ENCODE measurements at regions not wholly inside any gene's neighbourhood (a gene's known extent, or its start where the extent isn't known, plus 50 kb on each side); places are given as distances from the start of the nearest gene placed in this dataset.

- Histone ChIP-seq H3K4me3 (ENCODE audit: low read length in 3 of 3) (no peak overlapping the region), H3K27me3 (ENCODE audit: control insufficient read depth in 3 of 3, insufficient read depth in 3 of 3, low read length in 3 of 3) (peaks cover 0 to 2% (median 0%) of the 10 kb centered on the region in 3 donors), H3K9ac (ENCODE audit: low read depth in 1 of 3, low read length in 3 of 3) (no peak overlapping the region), H3K9me3 (ENCODE audit: control insufficient read depth in 3 of 3, low read length in 3 of 3) (no peaks in the 10 kb centered on the region), H3K27ac (ENCODE audit: low read depth, low read length) (no peak overlapping the region), H3K36me3 (ENCODE audit: control insufficient read depth in 3 of 3, insufficient read depth in 3 of 3, low read length in 3 of 3) (no peaks in the 10 kb centered on the region), H3K4me1 (ENCODE audit: control insufficient read depth in 3 of 3, insufficient read depth in 3 of 3, low read length in 3 of 3) (peaks cover 0 to 2% (median 0%) of the 10 kb centered on the region in 3 donors)
Measured at GRCh38 chr6:14369717-14370116, 252.1 kb downstream of the CD83 start.

GRCh38 chr6:14371530-14371929, 254.0 kb downstream of the CD83 start:
- no peak overlapping the region for H3K4me3 ChIP-seq (ENCODE audit: low read length in 3 of 3)
- no peaks in the 10 kb centered on the region for H3K36me3 ChIP-seq (ENCODE audit: control insufficient read depth in 3 of 3, insufficient read depth in 3 of 3, low read length in 3 of 3)
- no peaks in the 10 kb centered on the region for H3K9me3 ChIP-seq (ENCODE audit: control insufficient read depth in 3 of 3, low read length in 3 of 3)
- no peak overlapping the region for H3K27ac ChIP-seq (ENCODE audit: low read depth, low read length)
- peaks cover 0 to 2% (median 0%) of the 10 kb centered on the region in 3 donors for H3K4me1 ChIP-seq (ENCODE audit: control insufficient read depth in 3 of 3, insufficient read depth in 3 of 3, low read length in 3 of 3)
- peaks cover 0 to 2% (median 0%) of the 10 kb centered on the region in 3 donors for H3K27me3 ChIP-seq (ENCODE audit: control insufficient read depth in 3 of 3, insufficient read depth in 3 of 3, low read length in 3 of 3)
- H3K9ac ChIP-seq (ENCODE audit: low read depth in 1 of 3, low read length in 3 of 3): no peak overlapping the region

GRCh38 chr6:14372734-14373489, 255.3 kb downstream of the CD83 start:
- H3K36me3 ChIP-seq (ENCODE audit: control insufficient read depth in 3 of 3, insufficient read depth in 3 of 3, low read length in 3 of 3): no peaks in the 10 kb centered on the region
- H3K27ac ChIP-seq (ENCODE audit: low read depth, low read length): no peak overlapping the region
- H3K4me1 ChIP-seq (ENCODE audit: control insufficient read depth in 3 of 3, insufficient read depth in 3 of 3, low read length in 3 of 3): no peaks in the 10 kb centered on the region
- no peak overlapping the region for H3K4me3 ChIP-seq (ENCODE audit: low read length in 3 of 3)
- no peak overlapping the region for H3K9ac ChIP-seq (ENCODE audit: low read depth in 1 of 3, low read length in 3 of 3)
- H3K27me3 ChIP-seq (ENCODE audit: control insufficient read depth in 3 of 3, insufficient read depth in 3 of 3, low read length in 3 of 3): peaks cover 0 to 2% (median 0%) of the 10 kb centered on the region in 3 donors
- no peaks in the 10 kb centered on the region for H3K9me3 ChIP-seq (ENCODE audit: control insufficient read depth in 3 of 3, low read length in 3 of 3)

- H3K27ac ChIP-seq (ENCODE audit: low read depth, low read length): no peak overlapping the region
- H3K27me3 ChIP-seq (ENCODE audit: control insufficient read depth in 3 of 3, insufficient read depth in 3 of 3, low read length in 3 of 3): peaks cover 0 to 2% (median 0%) of the 10 kb centered on the region in 3 donors
- H3K4me1 ChIP-seq (ENCODE audit: control insufficient read depth in 3 of 3, insufficient read depth in 3 of 3, low read length in 3 of 3): no peaks in the 10 kb centered on the region
Measured at GRCh38 chr6:14373648-14374437, 256.3 kb downstream of the CD83 start.

GRCh38 chr6:14375930-14376329, 258.4 kb downstream of the CD83 start:
- Histone ChIP-seq H3K9ac (ENCODE audit: low read depth in 1 of 3, low read length in 3 of 3) (no peak overlapping the region), H3K9me3 (ENCODE audit: control insufficient read depth in 3 of 3, low read length in 3 of 3) (no peaks in the 10 kb centered on the region), H3K4me3 (ENCODE audit: low read length in 3 of 3) (no peak overlapping the region), H3K27me3 (ENCODE audit: control insufficient read depth in 3 of 3, insufficient read depth in 3 of 3, low read length in 3 of 3) (peaks cover 0 to 7% (median 4%) of the 10 kb centered on the region in 3 donors), H3K4me1 (ENCODE audit: control insufficient read depth in 3 of 3, insufficient read depth in 3 of 3, low read length in 3 of 3) (no peaks in the 10 kb centered on the region), H3K36me3 (ENCODE audit: control insufficient read depth in 3 of 3, insufficient read depth in 3 of 3, low read length in 3 of 3) (no peaks in the 10 kb centered on the region), H3K27ac (ENCODE audit: low read depth, low read length) (no peak overlapping the region)

More at GRCh38 chr6:14373648-14374437, 256.3 kb downstream of the CD83 start:
- H3K36me3 ChIP-seq (ENCODE audit: control insufficient read depth in 3 of 3, insufficient read depth in 3 of 3, low read length in 3 of 3): no peaks in the 10 kb centered on the region
- H3K4me3 ChIP-seq (ENCODE audit: low read length in 3 of 3): no peak overlapping the region
- no peaks in the 10 kb centered on the region for H3K9me3 ChIP-seq (ENCODE audit: control insufficient read depth in 3 of 3, low read length in 3 of 3)
- H3K9ac ChIP-seq (ENCODE audit: low read depth in 1 of 3, low read length in 3 of 3): no peak overlapping the region

GRCh38 chr6:14379568-14379967, 262.0 kb downstream of the CD83 start:
- H3K36me3 ChIP-seq (ENCODE audit: control insufficient read depth in 3 of 3, insufficient read depth in 3 of 3, low read length in 3 of 3): no peaks in the 10 kb centered on the region
- no peak overlapping the region for H3K27ac ChIP-seq (ENCODE audit: low read depth, low read length)
- no peaks in the 10 kb centered on the region for H3K4me1 ChIP-seq (ENCODE audit: control insufficient read depth in 3 of 3, insufficient read depth in 3 of 3, low read length in 3 of 3)
- H3K27me3 ChIP-seq (ENCODE audit: control insufficient read depth in 3 of 3, insufficient read depth in 3 of 3, low read length in 3 of 3): peaks cover 0 to 7% (median 4%) of the 10 kb centered on the region in 3 donors
- H3K4me3 ChIP-seq (ENCODE audit: low read length in 3 of 3): no peak overlapping the region
- H3K9ac ChIP-seq (ENCODE audit: low read depth in 1 of 3, low read length in 3 of 3): no peak overlapping the region
- no peaks in the 10 kb centered on the region for H3K9me3 ChIP-seq (ENCODE audit: control insufficient read depth in 3 of 3, low read length in 3 of 3)

GRCh38 chr6:14380086-14380820, 262.7 kb downstream of the CD83 start:
- Histone ChIP-seq H3K27ac (ENCODE audit: low read depth, low read length) (no peak overlapping the region), H3K27me3 (ENCODE audit: control insufficient read depth in 3 of 3, insufficient read depth in 3 of 3, low read length in 3 of 3) (peaks cover 0 to 7% (median 4%) of the 10 kb centered on the region in 3 donors), H3K9me3 (ENCODE audit: control insufficient read depth in 3 of 3, low read length in 3 of 3) (no peaks in the 10 kb centered on the region), H3K36me3 (ENCODE audit: control insufficient read depth in 3 of 3, insufficient read depth in 3 of 3, low read length in 3 of 3) (no peaks in the 10 kb centered on the region), H3K4me1 (ENCODE audit: control insufficient read depth in 3 of 3, insufficient read depth in 3 of 3, low read length in 3 of 3) (no peaks in the 10 kb centered on the region), H3K9ac (ENCODE audit: low read depth in 1 of 3, low read length in 3 of 3) (no peak overlapping the region), H3K4me3 (ENCODE audit: low read length in 3 of 3) (no peak overlapping the region)

GRCh38 chr6:14380901-14381828, 263.6 kb downstream of the CD83 start:
- Histone ChIP-seq H3K36me3 (ENCODE audit: control insufficient read depth in 3 of 3, insufficient read depth in 3 of 3, low read length in 3 of 3) (no peaks in the 10 kb centered on the region), H3K9ac (ENCODE audit: low read depth in 1 of 3, low read length in 3 of 3) (no peak overlapping the region), H3K9me3 (ENCODE audit: control insufficient read depth in 3 of 3, low read length in 3 of 3) (no peaks in the 10 kb centered on the region), H3K27ac (ENCODE audit: low read depth, low read length) (no peak overlapping the region), H3K4me1 (ENCODE audit: control insufficient read depth in 3 of 3, insufficient read depth in 3 of 3, low read length in 3 of 3) (no peaks in the 10 kb centered on the region), H3K4me3 (ENCODE audit: low read length in 3 of 3) (no peak overlapping the region), H3K27me3 (ENCODE audit: control insufficient read depth in 3 of 3, insufficient read depth in 3 of 3, low read length in 3 of 3) (peaks cover 0 to 7% (median 4%) of the 10 kb centered on the region in 3 donors)
